ENCODE measurements at regions not wholly inside any gene's neighbourhood (a gene's known extent, or its start where the extent isn't known, plus 50 kb on each side); places are given as distances from the start of the nearest gene placed in this dataset.

DNA sequence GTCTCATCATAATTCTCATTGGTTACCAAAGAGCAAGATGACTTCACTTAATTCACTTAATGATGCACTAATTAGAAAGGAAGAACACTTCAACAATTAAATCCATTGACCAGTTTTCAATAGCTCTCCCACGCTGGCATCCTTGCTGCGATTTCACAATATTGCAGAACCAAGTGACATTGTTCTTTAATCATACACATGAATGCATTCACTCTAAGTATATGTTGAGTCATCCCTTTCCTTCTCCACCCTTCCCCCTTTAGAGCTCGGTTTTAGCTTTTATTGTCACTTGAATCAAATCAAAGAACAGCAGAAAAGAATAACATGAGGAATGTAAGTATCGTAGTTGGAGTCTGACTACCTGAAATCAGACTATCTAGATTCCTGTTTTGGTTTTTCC lies 233.6 kb upstream of the FMN2 start:
- TF ChIP-seq, protein P1, sequence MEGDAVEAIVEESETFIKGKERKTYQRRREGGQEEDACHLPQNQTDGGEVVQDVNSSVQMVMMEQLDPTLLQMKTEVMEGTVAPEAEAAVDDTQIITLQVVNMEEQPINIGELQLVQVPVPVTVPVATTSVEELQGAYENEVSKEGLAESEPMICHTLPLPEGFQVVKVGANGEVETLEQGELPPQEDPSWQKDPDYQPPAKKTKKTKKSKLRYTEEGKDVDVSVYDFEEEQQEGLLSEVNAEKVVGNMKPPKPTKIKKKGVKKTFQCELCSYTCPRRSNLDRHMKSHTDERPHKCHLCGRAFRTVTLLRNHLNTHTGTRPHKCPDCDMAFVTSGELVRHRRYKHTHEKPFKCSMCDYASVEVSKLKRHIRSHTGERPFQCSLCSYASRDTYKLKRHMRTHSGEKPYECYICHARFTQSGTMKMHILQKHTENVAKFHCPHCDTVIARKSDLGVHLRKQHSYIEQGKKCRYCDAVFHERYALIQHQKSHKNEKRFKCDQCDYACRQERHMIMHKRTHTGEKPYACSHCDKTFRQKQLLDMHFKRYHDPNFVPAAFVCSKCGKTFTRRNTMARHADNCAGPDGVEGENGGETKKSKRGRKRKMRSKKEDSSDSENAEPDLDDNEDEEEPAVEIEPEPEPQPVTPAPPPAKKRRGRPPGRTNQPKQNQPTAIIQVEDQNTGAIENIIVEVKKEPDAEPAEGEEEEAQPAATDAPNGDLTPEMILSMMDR (IDR thresholded peaks at IDR 0.05), result no peak
- no peak for TF ChIP-seq POLR2A (IDR thresholded peaks at IDR 0.05)

DNA sequence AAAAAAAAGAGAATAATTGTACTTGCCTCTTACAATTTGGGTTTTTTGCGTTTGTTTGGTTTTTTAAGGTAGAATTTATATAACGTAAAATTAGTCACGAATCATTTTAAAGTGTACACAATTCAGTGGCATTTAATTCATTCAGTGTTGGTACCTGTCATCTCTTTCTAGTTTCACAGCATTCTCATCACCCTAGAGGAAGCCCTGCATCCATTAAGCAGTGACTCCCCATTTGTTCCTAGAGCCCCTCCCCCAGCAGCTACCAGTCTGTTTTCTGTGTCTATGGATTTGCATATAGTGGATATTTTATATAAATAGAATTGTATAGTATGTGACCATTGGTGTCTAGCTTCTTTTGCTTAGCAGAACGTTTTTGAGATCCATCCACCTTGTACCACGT lies 233.2 kb upstream of the FMN2 start:
- no peak for TF ChIP-seq POLR2A (IDR thresholded peaks at IDR 0.05)
- TF ChIP-seq, protein P1 (IDR thresholded peaks at IDR 0.05), result no peak
- Histone ChIP-seq H3K27me3 (no peaks in the 10 kb centered on the region), H3K4me3 (no peak overlapping the region), H3K9me3 (no peaks in the 10 kb centered on the region), H3K36me3 (no peaks in the 10 kb centered on the region), H3K4me1 (peaks cover 0 to 11% (median 0%) of the 10 kb centered on the region in 3 donors), H3K27ac (no peak overlapping the region)
- WGBS, 2 donors, result 84 to 87% methylated on average over 5 of the region's 5 CpGs
- intact Hi-C loops (cut with DNase I), result no loop called here
- DNase-seq, result no peak

More for the DNA sequence above, 233.6 kb upstream of the FMN2 start:
- peaks cover 0 to 11% (median 0%) of the 10 kb centered on the region in 3 donors for H3K4me1 ChIP-seq
- no peaks in the 10 kb centered on the region for H3K36me3 ChIP-seq
- intact Hi-C loops (cut with DNase I), result no loop called here
- H3K4me3 ChIP-seq, result no peak overlapping the region
- DNase-seq, result no peak
- WGBS, 2 donors, result 19 to 28% methylated on average over 4 of the region's 4 CpGs
- no peaks in the 10 kb centered on the region for H3K27me3 ChIP-seq
- H3K9me3 ChIP-seq, result no peaks in the 10 kb centered on the region
- H3K27ac ChIP-seq, result no peak overlapping the region

DNA sequence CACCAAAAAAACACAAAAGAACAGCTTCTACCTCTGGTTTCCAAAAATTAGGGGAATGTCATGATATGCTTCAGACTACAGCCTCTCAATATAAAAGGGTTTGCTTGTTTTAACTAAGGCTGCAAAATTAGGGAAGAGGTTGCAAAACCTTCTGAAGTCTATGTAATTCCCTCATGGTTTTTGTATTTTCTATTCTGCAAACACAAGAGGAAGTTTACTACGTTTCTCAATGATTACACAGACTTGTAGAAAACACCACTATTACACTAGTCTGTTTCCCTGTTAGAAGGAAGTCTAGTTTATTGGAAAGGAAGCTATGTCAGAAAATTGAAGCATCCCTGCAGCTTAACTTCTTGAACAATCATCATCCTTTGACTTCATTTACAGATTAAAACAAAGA lies 229.7 kb upstream of the FMN2 start:
- no peak for DNase-seq
- Histone ChIP-seq H3K9me3 (no peaks in the 10 kb centered on the region), H3K36me3 (no peaks in the 10 kb centered on the region), H3K4me3 (no peak overlapping the region), H3K27me3 (no peaks in the 10 kb centered on the region), H3K4me1 (peaks cover 0 to 11% (median 0%) of the 10 kb centered on the region in 3 donors), H3K27ac (no peak overlapping the region)
- no peak for TF ChIP-seq POLR2A (IDR thresholded peaks at IDR 0.05)
- TF ChIP-seq, protein P1 (IDR thresholded peaks at IDR 0.05), result no peak
- 47 to 69% methylated on average over 1 of the region's 1 CpG for WGBS, 2 donors
- intact Hi-C loops (cut with DNase I), result no loop called here

DNA sequence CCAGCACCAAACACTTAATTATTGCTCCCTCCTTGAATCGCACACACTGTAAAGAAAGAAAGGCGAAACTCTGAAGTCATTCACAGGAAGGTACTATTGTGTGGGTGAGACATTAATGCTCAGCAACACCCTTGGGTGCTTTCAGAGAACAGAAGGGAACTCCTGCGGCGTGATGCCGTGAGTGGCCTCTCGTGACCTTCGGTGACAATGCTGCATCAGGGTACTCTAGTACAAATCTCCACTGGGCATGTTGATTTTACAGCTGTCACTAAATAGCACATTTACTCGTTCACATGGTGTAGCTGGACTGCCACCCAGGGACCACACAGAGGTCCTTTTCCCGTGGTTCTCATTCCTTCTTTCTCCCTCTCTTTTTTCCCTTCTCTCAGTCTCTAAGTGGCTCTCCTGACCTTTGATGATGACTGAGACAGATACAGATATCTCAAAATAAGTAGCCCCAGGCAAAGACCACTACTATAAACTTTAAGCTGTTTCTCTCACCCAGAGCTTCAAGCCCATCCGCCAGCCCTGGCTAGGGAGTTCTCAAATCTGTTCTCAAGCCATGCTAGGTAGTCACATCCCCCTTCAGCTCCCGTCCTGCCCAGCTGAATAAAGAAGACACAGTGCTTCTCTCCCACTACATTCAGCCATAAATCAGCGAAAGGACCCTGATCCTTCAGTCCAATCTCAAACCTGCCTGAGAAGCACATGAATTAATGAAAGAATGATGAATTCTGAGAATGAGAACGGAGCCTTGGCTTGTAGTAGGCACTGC lies 223.4 kb upstream of the FMN2 start:
- Histone ChIP-seq H3K27me3 (no peaks in the 10 kb centered on the region), H3K4me1 (no peaks in the 10 kb centered on the region), H3K27ac (no peak overlapping the region), H3K4me3 (no peak overlapping the region), H3K36me3 (no peaks in the 10 kb centered on the region), H3K9me3 (no peaks in the 10 kb centered on the region)
- 79% methylated on average over 11 to 13 of the region's 13 CpGs for WGBS, 2 donors
- no peak for TF ChIP-seq POLR2A (IDR thresholded peaks at IDR 0.05)
- TF ChIP-seq, protein P1 (IDR thresholded peaks at IDR 0.05), result no peak
- intact Hi-C loops (cut with DNase I), result no loop called here
- no peak for DNase-seq

DNA sequence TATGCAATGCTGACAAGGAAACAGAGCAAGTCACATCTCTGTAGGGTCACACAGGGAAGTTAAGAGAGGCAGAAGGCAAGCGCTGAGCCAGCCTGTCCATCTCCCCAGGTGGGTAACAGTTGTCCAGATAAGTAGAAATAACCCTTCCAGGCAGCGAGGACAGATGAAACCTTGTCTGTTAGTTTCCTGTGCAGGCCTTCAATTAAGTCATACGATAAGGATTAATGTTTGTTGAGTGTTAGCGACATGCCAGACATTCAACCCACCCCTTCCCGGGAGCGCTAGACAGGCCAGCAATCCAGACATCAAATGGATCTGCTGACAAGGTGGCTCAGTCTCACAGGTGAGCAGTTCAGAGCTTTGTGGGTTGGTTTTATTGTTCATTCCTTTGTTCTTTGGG lies 221.5 kb upstream of the FMN2 start:
- Histone ChIP-seq H3K36me3 (no peaks in the 10 kb centered on the region), H3K27ac (no peak overlapping the region), H3K4me1 (no peaks in the 10 kb centered on the region), H3K27me3 (no peaks in the 10 kb centered on the region), H3K9me3 (no peaks in the 10 kb centered on the region), H3K4me3 (no peak overlapping the region)
- 82 to 90% methylated on average over 6 of the region's 6 CpGs for WGBS, 2 donors
- TF ChIP-seq POLR2A (IDR thresholded peaks at IDR 0.05), result no peak
- TF ChIP-seq, protein P1 (IDR thresholded peaks at IDR 0.05), result no peak
- DNase-seq, result no peak
- intact Hi-C loops (cut with DNase I), result no loop called here

All from esophagus squamous epithelium (tissue), 5 donors.